ENCODE measurements at regions not wholly inside any gene's neighbourhood (a gene's known extent, or its start where the extent isn't known, plus 50 kb on each side); places are given as distances from the start of the nearest gene placed in this dataset.

DNA sequence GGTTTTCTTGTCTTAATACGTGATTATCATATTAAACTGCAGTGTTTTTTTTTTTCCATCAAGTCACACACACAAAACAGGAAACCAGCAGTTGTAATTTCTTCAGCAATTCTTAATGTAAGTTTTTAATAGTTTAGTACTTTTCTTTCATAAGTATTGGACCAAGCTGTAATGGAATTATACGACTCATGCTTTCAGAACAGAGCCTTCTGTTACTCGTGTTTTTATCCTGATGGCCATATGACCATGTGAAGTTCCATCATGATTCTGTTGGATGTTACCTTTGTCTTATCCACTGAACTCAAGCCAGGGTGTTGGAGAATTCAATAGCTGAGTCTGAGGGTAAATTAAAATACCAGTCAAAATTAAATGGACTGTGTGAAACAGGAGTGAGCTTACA lies 72.0 kb upstream of the S1PR1 start:
- TF ChIP-seq, protein P1, sequence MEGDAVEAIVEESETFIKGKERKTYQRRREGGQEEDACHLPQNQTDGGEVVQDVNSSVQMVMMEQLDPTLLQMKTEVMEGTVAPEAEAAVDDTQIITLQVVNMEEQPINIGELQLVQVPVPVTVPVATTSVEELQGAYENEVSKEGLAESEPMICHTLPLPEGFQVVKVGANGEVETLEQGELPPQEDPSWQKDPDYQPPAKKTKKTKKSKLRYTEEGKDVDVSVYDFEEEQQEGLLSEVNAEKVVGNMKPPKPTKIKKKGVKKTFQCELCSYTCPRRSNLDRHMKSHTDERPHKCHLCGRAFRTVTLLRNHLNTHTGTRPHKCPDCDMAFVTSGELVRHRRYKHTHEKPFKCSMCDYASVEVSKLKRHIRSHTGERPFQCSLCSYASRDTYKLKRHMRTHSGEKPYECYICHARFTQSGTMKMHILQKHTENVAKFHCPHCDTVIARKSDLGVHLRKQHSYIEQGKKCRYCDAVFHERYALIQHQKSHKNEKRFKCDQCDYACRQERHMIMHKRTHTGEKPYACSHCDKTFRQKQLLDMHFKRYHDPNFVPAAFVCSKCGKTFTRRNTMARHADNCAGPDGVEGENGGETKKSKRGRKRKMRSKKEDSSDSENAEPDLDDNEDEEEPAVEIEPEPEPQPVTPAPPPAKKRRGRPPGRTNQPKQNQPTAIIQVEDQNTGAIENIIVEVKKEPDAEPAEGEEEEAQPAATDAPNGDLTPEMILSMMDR (conservative IDR thresholded peaks at IDR 0.05; ENCODE audit: low read length) = no peak
- no peak for TF ChIP-seq EZH2phosphoT487 (IDR thresholded peaks at IDR 0.05; ENCODE audit: borderline replicate concordance, low read depth, low read length)
